GM06990 (cell line): ENCODE measurements at regions not wholly inside any gene's neighbourhood (a gene's known extent, or its start where the extent isn't known, plus 50 kb on each side); places are given as distances from the start of the nearest gene placed in this dataset.
A peak's percentile ranks its signal among the peaks of the same experiment; 100 is the strongest.

Source experiments
- DNase-seq: peaks from one replicate; pipeline ENCODE4 v3.0.0-alpha.2; 2011; ENCODE audit not compliant: insufficient read length; ENCODE audit errors: extremely low read depth
- H3K27me3 ChIP-seq: replicated peaks from 2 replicates; pipeline ENCODE4 v1.6.0; 2011; ENCODE audit warnings: low read length; ENCODE audit not compliant: control insufficient read depth, insufficient read depth
- H3K36me3 ChIP-seq: 2 replicates; pipeline ENCODE4 v1.5.1; 2011; ENCODE audit warnings: low read length; ENCODE audit not compliant: control insufficient read depth, insufficient read depth
- H3K4me3 ChIP-seq: replicated peaks from 2 replicates; pipeline ENCODE4 v1.5.1; 2011; ENCODE audit warnings: low read depth, mild to moderate bottlenecking, control low read depth, low read length
- CTCF ChIP-seq: IDR thresholded peaks from 2 replicates; pipeline ENCODE4 v1.5.1; 2011; ENCODE audit warnings: low read length, control low read depth, mild to moderate bottlenecking, inconsistent platforms; ENCODE audit not compliant: insufficient read depth, poor library complexity, severe bottlenecking

- no peaks in the 10 kb centered on the region; the same call in 1 of the 2 replicates for H3K27me3 ChIP-seq
- no peak overlapping the region for H3K4me3 ChIP-seq
- DNase-seq, result no peak
- TF ChIP-seq CTCF, result no peak
- H3K36me3 ChIP-seq, result no peaks in the 10 kb centered on the region
Observed at GRCh38 chr9:78130004-78130403, 98.4 kb upstream of the GNAQ start.

DNA sequence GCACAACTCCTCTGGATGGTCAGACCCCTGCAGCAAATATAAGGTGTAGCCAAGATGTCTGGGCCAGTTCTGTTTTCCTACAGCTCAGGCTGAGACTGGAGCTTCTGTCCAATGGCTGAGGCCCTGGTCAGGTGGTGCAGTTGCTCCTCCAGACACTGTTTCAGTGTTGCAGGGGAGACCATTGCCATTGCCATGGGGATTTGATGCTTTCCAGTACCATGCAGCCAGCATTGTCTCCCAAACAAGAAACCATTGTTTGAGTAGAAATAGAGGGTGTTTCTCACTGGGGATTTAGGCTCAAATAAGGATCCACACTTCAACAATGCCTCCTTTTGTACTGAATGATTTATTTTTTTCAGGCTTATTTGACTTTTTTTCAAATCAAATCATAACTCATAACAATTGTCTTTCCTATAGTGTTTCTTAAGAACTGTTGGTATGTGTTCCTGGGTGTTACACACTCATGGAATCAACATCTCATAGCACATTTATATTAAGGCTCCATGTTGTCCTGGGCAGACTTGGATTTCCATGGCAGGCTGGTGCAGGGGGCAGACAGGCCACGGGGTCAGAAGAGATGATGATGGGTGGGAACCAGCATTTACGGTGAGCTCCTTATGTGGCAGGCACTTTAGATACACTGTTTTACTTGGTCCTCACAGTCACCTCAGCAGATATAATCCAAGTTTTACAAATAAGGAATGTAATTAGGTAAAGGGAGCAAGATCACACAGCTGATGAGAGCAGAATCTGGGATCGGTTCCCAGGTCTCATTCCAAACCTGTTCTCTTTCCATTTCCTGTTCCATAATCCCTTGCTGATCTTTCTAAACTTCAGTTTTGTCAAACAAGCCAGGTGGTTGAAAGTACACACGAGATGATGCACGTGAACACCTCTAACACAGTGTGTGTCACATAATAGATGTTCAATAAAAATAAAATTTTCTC, 95.9 kb upstream of the GNAQ start:
- TF ChIP-seq CTCF, result no peak
- H3K4me3 ChIP-seq, result no peak overlapping the region

GRCh38 chr9:78123808-78124207, 92.2 kb upstream of the GNAQ start:
- no peaks in the 10 kb centered on the region; the same call in 1 of the 2 replicates for H3K27me3 ChIP-seq
- H3K36me3 ChIP-seq, result no peaks in the 10 kb centered on the region
- H3K4me3 ChIP-seq, result no peak overlapping the region
- no peak for DNase-seq
- TF ChIP-seq CTCF, result no peak

More for the DNA sequence above, 95.9 kb upstream of the GNAQ start:
- no peaks in the 10 kb centered on the region; the same call in 1 of the 2 replicates for H3K27me3 ChIP-seq
- H3K36me3 ChIP-seq, result no peaks in the 10 kb centered on the region
- DNase-seq, result no peak

- DNase-seq, result no peak
- no peaks in the 10 kb centered on the region for H3K36me3 ChIP-seq
- H3K27me3 ChIP-seq, result no peaks in the 10 kb centered on the region
- H3K4me3 ChIP-seq, result no peak overlapping the region
- no peak for TF ChIP-seq CTCF
Observed at GRCh38 chr9:78122631-78123030, 91.0 kb upstream of the GNAQ start.

GRCh38 chr9:78121488-78121887, 89.9 kb upstream of the GNAQ start:
- DNase-seq, result no peak
- Histone ChIP-seq H3K4me3 (no peak overlapping the region), H3K27me3 (no peaks in the 10 kb centered on the region), H3K36me3 (no peaks in the 10 kb centered on the region)
- TF ChIP-seq CTCF, result peak; percentile 66
